Testis (tissue), 2 donors: ENCODE measurements at regions not wholly inside any gene's neighbourhood (a gene's known extent, or its start where the extent isn't known, plus 50 kb on each side); places are given as distances from the start of the nearest gene placed in this dataset.

ENCODE experiments used
- DNase-seq: peaks from one replicate; pipeline ENCODE4 v3.0.0-alpha.2; 2019
- H3K27ac ChIP-seq, 2 donors: fragments of 200-600 bp; sonication (generic); one replicate each; pipeline ENCODE4 v1.5.1; 2019
- H3K27me3 ChIP-seq: fragments of 200-600 bp; sonication (generic); one replicate; pipeline ENCODE4 v1.5.1; 2019
- H3K36me3 ChIP-seq: fragments of 200-600 bp; sonication (generic); one replicate; pipeline ENCODE4 v1.5.1; 2017; ENCODE audit warnings: low read depth; ENCODE audit errors: missing control alignments
- H3K4me1 ChIP-seq: fragments of 200-600 bp; sonication (generic); one replicate; pipeline ENCODE4 v1.5.1; 2019
- H3K4me3 ChIP-seq, 2 donors: fragments of 200-600 bp; sonication (generic); one replicate each; pipeline ENCODE4 v1.5.1; 2017 to 2019
- H3K9me3 ChIP-seq: fragments of 200-600 bp; sonication (generic); one replicate; pipeline ENCODE4 v1.5.1; 2017
- CTCF ChIP-seq, 3 experiments: fragments of 450-650 bp in 2 of 3; fragments of 200-600 bp in 1 of 3; sonication (generic) in 1 of 3; IDR thresholded peaks; one replicate each; pipeline ENCODE4 v1.5.1; 2016 to 2019; ENCODE audit warnings: antibody characterized with exemption in 3 of 3, mild to moderate bottlenecking in 2 of 3, moderate library complexity in 1 of 3
- POLR2A ChIP-seq: fragments of 450-650 bp; IDR thresholded peaks from one replicate; pipeline ENCODE4 v1.6.1; 2017; ENCODE audit warnings: antibody characterized with exemption, mild to moderate bottlenecking, moderate library complexity
- WGBS, 2 donors: methylation state at CpG; one replicate each; pipeline ENCODE4 v1.1.5; 2018; 5-methylcytosine and 5-hydroxymethylcytosine counted together
- intact Hi-C: fragments of 100-400 bp; cut with DNase I; formaldehyde crosslinking; loops from one replicate; pipeline ENCODE4 v1.15.1; 2023; ENCODE audit warnings: low total_unique reads

DNA sequence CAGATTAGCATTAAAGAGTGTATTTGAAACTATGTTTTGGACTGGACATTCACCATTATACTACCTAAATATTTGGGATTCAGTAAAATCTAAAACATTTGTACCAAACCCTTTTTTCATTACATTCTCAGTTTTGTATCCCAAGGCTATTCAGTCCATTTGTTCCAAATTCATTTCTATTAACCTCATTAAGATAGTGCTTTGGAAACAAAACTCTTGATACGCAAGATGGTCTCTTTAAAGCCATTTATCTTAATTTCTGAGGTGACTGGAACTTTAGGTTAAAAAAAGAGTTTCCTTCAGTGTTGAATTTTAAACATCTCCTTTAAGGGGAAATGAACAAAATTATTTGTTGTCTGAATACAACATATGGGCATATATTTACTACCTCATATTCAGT lies 702.5 kb upstream of the GRAMD2B start:
- TF ChIP-seq POLR2A (no peak), CTCF (IDR thresholded peaks at IDR 0.05) (no peak)
- WGBS, 2 donors, result 89 to 90% methylated on average over 1 of the region's 1 CpG
- no peak overlapping the region for H3K4me3 ChIP-seq
- no peak overlapping the region for H3K27ac ChIP-seq
- no peaks in the 10 kb centered on the region for H3K9me3 ChIP-seq
- no peaks in the 10 kb centered on the region for H3K27me3 ChIP-seq
- H3K36me3 ChIP-seq, result no peaks in the 10 kb centered on the region
- intact Hi-C loops, result no loop called here
- H3K4me1 ChIP-seq, result peaks cover 3% of the 10 kb centered on the region
- DNase-seq, result no peak

DNA sequence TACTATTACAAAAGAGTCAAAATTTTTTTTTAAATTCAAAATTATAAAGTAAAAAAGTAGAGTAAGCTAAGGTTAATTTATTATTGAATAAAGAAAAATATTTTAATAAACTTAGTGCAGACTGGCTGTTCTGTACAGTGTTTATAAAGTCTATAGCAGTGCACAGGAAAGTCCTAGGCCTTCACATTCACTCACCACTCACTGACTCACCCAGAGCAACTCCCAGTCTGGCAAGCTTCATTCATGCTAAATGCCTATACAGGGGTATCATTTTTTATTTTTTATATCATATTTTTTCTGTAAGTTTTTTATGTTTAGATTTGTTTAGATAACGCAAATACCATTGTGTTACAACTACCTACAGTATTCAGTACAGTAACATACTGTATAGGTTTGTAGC lies 700.7 kb upstream of the GRAMD2B start:
- intact Hi-C loops, result no loop called here
- WGBS, 2 donors, result 83 to 94% methylated on average over 1 of the region's 1 CpG
- Histone ChIP-seq H3K36me3 (no peaks in the 10 kb centered on the region), H3K27ac (no peak overlapping the region), H3K4me1 (peaks cover 3% of the 10 kb centered on the region), H3K9me3 (no peaks in the 10 kb centered on the region), H3K4me3 (no peak overlapping the region), H3K27me3 (no peaks in the 10 kb centered on the region)
- no peak for DNase-seq
- TF ChIP-seq POLR2A, result no peak
- no peak for TF ChIP-seq CTCF (IDR thresholded peaks at IDR 0.05)

GRCh38 chr5:125725691-125726090 lies 697.5 kb upstream of the GRAMD2B start:
- TF ChIP-seq POLR2A, result no peak
- TF ChIP-seq CTCF (IDR thresholded peaks at IDR 0.05), result no peak
- no peak overlapping the region for H3K4me3 ChIP-seq
- H3K4me1 ChIP-seq, result no peaks in the 10 kb centered on the region
- no peak overlapping the region for H3K27ac ChIP-seq
- no peak for DNase-seq
- intact Hi-C loops, result no loop called here
- H3K9me3 ChIP-seq, result no peaks in the 10 kb centered on the region
- 64 to 67% methylated on average over 4 of the region's 4 CpGs for WGBS, 2 donors
- no peaks in the 10 kb centered on the region for H3K27me3 ChIP-seq
- H3K36me3 ChIP-seq, result no peaks in the 10 kb centered on the region

GRCh38 chr5:125743939-125744338 lies 679.3 kb upstream of the GRAMD2B start:
- Histone ChIP-seq H3K9me3 (no peaks in the 10 kb centered on the region), H3K27me3 (no peaks in the 10 kb centered on the region), H3K4me1 (no peaks in the 10 kb centered on the region), H3K27ac (no peak overlapping the region), H3K4me3 (no peak overlapping the region), H3K36me3 (no peaks in the 10 kb centered on the region)
- intact Hi-C loops, result no loop called here
- 95 to 98% methylated on average over 3 of the region's 3 CpGs for WGBS, 2 donors
- TF ChIP-seq CTCF (IDR thresholded peaks at IDR 0.05), result no peak
- TF ChIP-seq POLR2A, result no peak
- DNase-seq, result no peak

GRCh38 chr5:125746917-125747316 lies 676.3 kb upstream of the GRAMD2B start:
- Histone ChIP-seq H3K36me3 (no peaks in the 10 kb centered on the region), H3K4me1 (no peaks in the 10 kb centered on the region), H3K27ac (no peak overlapping the region), H3K9me3 (no peaks in the 10 kb centered on the region), H3K4me3 (no peak overlapping the region), H3K27me3 (no peaks in the 10 kb centered on the region)
- intact Hi-C loops, result no loop called here
- 85 to 90% methylated on average over 1 of the region's 1 CpG for whole genome bisulfite sequencing, 2 donors
- no peak for DNase-seq
- no peak for TF ChIP-seq POLR2A
- no peak for TF ChIP-seq CTCF (IDR thresholded peaks at IDR 0.05)
